HG03066 (cell line): ENCODE measurements at regions not wholly inside any gene's neighbourhood (a gene's known extent, or its start where the extent isn't known, plus 50 kb on each side); places are given as distances from the start of the nearest gene placed in this dataset.

Experiments used
- ATAC-seq: cut with Tn5 transposase; IDR thresholded peaks from one replicate; pipeline ENCODE4 v1.9.1; 2021; ENCODE audit warnings: low read depth; ENCODE audit not compliant: unreplicated experiment

- no peak for ATAC-seq
These were observed 337.8 kb upstream of the CBLB start for GRCh38 chr3:106206613-106207012.

- no peak for ATAC-seq
These were observed 339.4 kb upstream of the CBLB start for GRCh38 chr3:106208251-106208650.

GRCh38 chr3:106208967-106209366 lies 340.2 kb upstream of the CBLB start:
- no peak for ATAC-seq

GRCh38 chr3:106209482-106209881 lies 340.7 kb upstream of the CBLB start:
- ATAC-seq, result no peak

- no peak for ATAC-seq
These were observed 342.1 kb upstream of the CBLB start for GRCh38 chr3:106210923-106211322.

GRCh38 chr3:106212665-106213222 lies 343.9 kb upstream of the CBLB start:
- no peak for ATAC-seq

GRCh38 chr3:106213954-106214353 lies 345.1 kb upstream of the CBLB start:
- no peak for ATAC-seq

GRCh38 chr3:106214641-106215040 lies 345.8 kb upstream of the CBLB start:
- ATAC-seq, result no peak

- ATAC-seq, result no peak
These were observed 346.2 kb upstream of the CBLB start for GRCh38 chr3:106215047-106215446.

GRCh38 chr3:106217745-106218144 lies 348.9 kb upstream of the CBLB start:
- ATAC-seq, result no peak

- no peak for ATAC-seq
These were observed 358.3 kb upstream of the CBLB start for GRCh38 chr3:106227068-106227467.

- ATAC-seq, result no peak
These were observed 359.5 kb upstream of the CBLB start for GRCh38 chr3:106228271-106228670.

GRCh38 chr3:106229495-106230278 lies 360.9 kb upstream of the CBLB start:
- ATAC-seq, result no peak

- no peak for ATAC-seq
These were observed 362.3 kb upstream of the CBLB start for GRCh38 chr3:106231086-106231485.

- ATAC-seq, result no peak
These were observed 364.1 kb upstream of the CBLB start for GRCh38 chr3:106232956-106233355.

GRCh38 chr3:106239195-106239697 lies 370.4 kb upstream of the CBLB start:
- no peak for ATAC-seq

- no peak for ATAC-seq
These were observed 372.8 kb upstream of the CBLB start for GRCh38 chr3:106241593-106241992.

- ATAC-seq, result peak; percentile 78
These were observed 374.0 kb upstream of the CBLB start for GRCh38 chr3:106242781-106243180.

- ATAC-seq, result no peak
These were observed 376.6 kb upstream of the CBLB start for GRCh38 chr3:106245400-106245799.

GRCh38 chr3:106247902-106248684 lies 379.3 kb upstream of the CBLB start:
- no peak for ATAC-seq

- ATAC-seq, result no peak
These were observed 380.3 kb upstream of the CBLB start for GRCh38 chr3:106249159-106249558.
